Activated CD4-positive, alpha-beta T cell treated with anti-CD3 and anti-CD28 coated beads, Interleukin-2, amount 10 ng/mL, durations not matched to agents 24 days and 14 days (primary cell): ENCODE measurements at regions not wholly inside any gene's neighbourhood (a gene's known extent, or its start where the extent isn't known, plus 50 kb on each side); places are given as distances from the start of the nearest gene placed in this dataset.

ENCODE experiments used
- DNase-seq: peaks from one replicate; pipeline ENCODE4 v3.0.0; 2022
- H3K27ac Mint-ChIP-seq: one replicate; pipeline ENCODE4 v1.8.0; 2022; ENCODE audit warnings: mild to moderate bottlenecking, mixed read lengths
- H3K27me3 Mint-ChIP-seq: one replicate; pipeline ENCODE4 v1.8.0; 2022; ENCODE audit warnings: mixed read lengths
- H3K36me3 Mint-ChIP-seq: one replicate; pipeline ENCODE4 v1.8.0; 2022; ENCODE audit warnings: low read depth, mild to moderate bottlenecking, mixed read lengths
- H3K4me1 Mint-ChIP-seq: one replicate; pipeline ENCODE4 v1.8.0; 2021; ENCODE audit warnings: mixed read lengths
- H3K4me3 Mint-ChIP-seq: one replicate; pipeline ENCODE4 v1.8.0; 2022; ENCODE audit warnings: mild to moderate bottlenecking, moderate library complexity, mixed read lengths
- H3K9me3 Mint-ChIP-seq: one replicate; pipeline ENCODE4 v1.8.0; 2021; ENCODE audit warnings: mixed read lengths
- intact Hi-C: fragments of 100-400 bp; cut with micrococcal nuclease; formaldehyde crosslinking; loops from one replicate; pipeline ENCODE4 v1.15.1; 2023

GRCh38 chr17:54795046-54795445, 105.6 kb upstream of the TOM1L1 start:
- intact Hi-C loops: no loop called here
- no peak for DNase-seq
- no peak overlapping the region for H3K4me3 Mint-ChIP-seq
- peaks cover 8% of the 10 kb centered on the region for H3K9me3 Mint-ChIP-seq
- no peaks in the 10 kb centered on the region for H3K4me1 Mint-ChIP-seq
- H3K27ac Mint-ChIP-seq: no peak overlapping the region
- no peaks in the 10 kb centered on the region for H3K36me3 Mint-ChIP-seq
- no peaks in the 10 kb centered on the region for H3K27me3 Mint-ChIP-seq

GRCh38 chr17:54807331-54807730, 93.3 kb upstream of the TOM1L1 start:
- no peaks in the 10 kb centered on the region for H3K9me3 Mint-ChIP-seq
- no peaks in the 10 kb centered on the region for H3K27me3 Mint-ChIP-seq
- H3K4me3 Mint-ChIP-seq: no peak overlapping the region
- H3K36me3 Mint-ChIP-seq: no peaks in the 10 kb centered on the region
- no peak overlapping the region for H3K27ac Mint-ChIP-seq
- peak; percentile 8 for DNase-seq
- H3K4me1 Mint-ChIP-seq: no peaks in the 10 kb centered on the region
- intact Hi-C loops: no loop called here

GRCh38 chr17:54813896-54814295, 86.8 kb upstream of the TOM1L1 start:
- no peak overlapping the region for H3K27ac Mint-ChIP-seq
- H3K4me3 Mint-ChIP-seq: no peak overlapping the region
- H3K36me3 Mint-ChIP-seq: no peaks in the 10 kb centered on the region
- DNase-seq: no peak
- H3K27me3 Mint-ChIP-seq: no peaks in the 10 kb centered on the region
- H3K4me1 Mint-ChIP-seq: no peaks in the 10 kb centered on the region
- intact Hi-C loops: no loop called here
- H3K9me3 Mint-ChIP-seq: no peaks in the 10 kb centered on the region

- H3K36me3 Mint-ChIP-seq: no peaks in the 10 kb centered on the region
- no peak overlapping the region for H3K27ac Mint-ChIP-seq
- no peak overlapping the region for H3K4me3 Mint-ChIP-seq
- H3K27me3 Mint-ChIP-seq: no peaks in the 10 kb centered on the region
- H3K4me1 Mint-ChIP-seq: no peaks in the 10 kb centered on the region
- H3K9me3 Mint-ChIP-seq: no peaks in the 10 kb centered on the region
- no peak for DNase-seq
- intact Hi-C loops: no loop called here
Measured at GRCh38 chr17:54814371-54814770, 86.3 kb upstream of the TOM1L1 start.

- H3K27me3 Mint-ChIP-seq: no peaks in the 10 kb centered on the region
- H3K36me3 Mint-ChIP-seq: no peaks in the 10 kb centered on the region
- DNase-seq: no peak
- no peaks in the 10 kb centered on the region for H3K9me3 Mint-ChIP-seq
- no peak overlapping the region for H3K4me3 Mint-ChIP-seq
- intact Hi-C loops: no loop called here
- H3K27ac Mint-ChIP-seq: no peak overlapping the region
- no peaks in the 10 kb centered on the region for H3K4me1 Mint-ChIP-seq
Measured at GRCh38 chr17:54834086-54834485, 66.6 kb upstream of the TOM1L1 start.

GRCh38 chr17:54835015-54835414, 65.6 kb upstream of the TOM1L1 start:
- Mint-ChIP-seq H3K27me3 (no peaks in the 10 kb centered on the region), H3K4me3 (no peak overlapping the region), H3K36me3 (no peaks in the 10 kb centered on the region), H3K27ac (no peak overlapping the region), H3K9me3 (no peaks in the 10 kb centered on the region), H3K4me1 (no peaks in the 10 kb centered on the region)
- intact Hi-C loops: no loop called here
- no peak for DNase-seq

GRCh38 chr17:54836723-54837462, 63.8 kb upstream of the TOM1L1 start:
- DNase-seq: no peak
- Mint-ChIP-seq H3K4me1 (no peaks in the 10 kb centered on the region), H3K36me3 (no peaks in the 10 kb centered on the region), H3K27me3 (no peaks in the 10 kb centered on the region), H3K4me3 (no peak overlapping the region), H3K9me3 (no peaks in the 10 kb centered on the region), H3K27ac (no peak overlapping the region)
- intact Hi-C loops: no loop called here

GRCh38 chr17:54838651-54839421, 61.8 kb upstream of the TOM1L1 start:
- DNase-seq: no peak
- H3K27me3 Mint-ChIP-seq: no peaks in the 10 kb centered on the region
- no peaks in the 10 kb centered on the region for H3K9me3 Mint-ChIP-seq
- H3K4me3 Mint-ChIP-seq: no peak overlapping the region
- intact Hi-C loops: no loop called here
- H3K27ac Mint-ChIP-seq: no peak overlapping the region
- no peaks in the 10 kb centered on the region for H3K36me3 Mint-ChIP-seq
- no peaks in the 10 kb centered on the region for H3K4me1 Mint-ChIP-seq

- H3K27ac Mint-ChIP-seq: no peak overlapping the region
- intact Hi-C loops: no loop called here
- H3K9me3 Mint-ChIP-seq: no peaks in the 10 kb centered on the region
- H3K27me3 Mint-ChIP-seq: no peaks in the 10 kb centered on the region
- H3K4me1 Mint-ChIP-seq: no peaks in the 10 kb centered on the region
- H3K36me3 Mint-ChIP-seq: no peaks in the 10 kb centered on the region
- no peak for DNase-seq
- no peak overlapping the region for H3K4me3 Mint-ChIP-seq
Measured at GRCh38 chr17:54839447-54839846, 61.2 kb upstream of the TOM1L1 start.

- DNase-seq: no peak
- intact Hi-C loops: no loop called here
- no peaks in the 10 kb centered on the region for H3K9me3 Mint-ChIP-seq
- H3K27ac Mint-ChIP-seq: no peak overlapping the region
- H3K4me1 Mint-ChIP-seq: no peaks in the 10 kb centered on the region
- no peak overlapping the region for H3K4me3 Mint-ChIP-seq
- H3K27me3 Mint-ChIP-seq: no peaks in the 10 kb centered on the region
- H3K36me3 Mint-ChIP-seq: no peaks in the 10 kb centered on the region
Measured at GRCh38 chr17:54840885-54841591, 59.6 kb upstream of the TOM1L1 start.

GRCh38 chr17:54841656-54842055, 59.0 kb upstream of the TOM1L1 start:
- H3K27me3 Mint-ChIP-seq: no peaks in the 10 kb centered on the region
- no peaks in the 10 kb centered on the region for H3K36me3 Mint-ChIP-seq
- H3K4me1 Mint-ChIP-seq: no peaks in the 10 kb centered on the region
- no peaks in the 10 kb centered on the region for H3K9me3 Mint-ChIP-seq
- no peak for DNase-seq
- no peak overlapping the region for H3K27ac Mint-ChIP-seq
- no peak overlapping the region for H3K4me3 Mint-ChIP-seq
- intact Hi-C loops: no loop called here

GRCh38 chr17:54844233-54844632, 56.4 kb upstream of the TOM1L1 start:
- Mint-ChIP-seq H3K27me3 (no peaks in the 10 kb centered on the region), H3K27ac (no peak overlapping the region), H3K4me1 (no peaks in the 10 kb centered on the region), H3K4me3 (no peak overlapping the region), H3K9me3 (no peaks in the 10 kb centered on the region), H3K36me3 (no peaks in the 10 kb centered on the region)
- intact Hi-C loops: no loop called here
- no peak for DNase-seq

GRCh38 chr17:54848368-54848987, 52.2 kb upstream of the TOM1L1 start:
- no peak overlapping the region for H3K4me3 Mint-ChIP-seq
- H3K36me3 Mint-ChIP-seq: no peaks in the 10 kb centered on the region
- intact Hi-C loops: no loop called here
- H3K27me3 Mint-ChIP-seq: no peaks in the 10 kb centered on the region
- no peak overlapping the region for H3K27ac Mint-ChIP-seq
- no peaks in the 10 kb centered on the region for H3K4me1 Mint-ChIP-seq
- H3K9me3 Mint-ChIP-seq: no peaks in the 10 kb centered on the region
- DNase-seq: no peak

GRCh38 chr17:54849660-54850059, 51.0 kb upstream of the TOM1L1 start:
- Mint-ChIP-seq H3K27ac (no peak overlapping the region), H3K36me3 (no peaks in the 10 kb centered on the region), H3K9me3 (no peaks in the 10 kb centered on the region), H3K4me1 (no peaks in the 10 kb centered on the region), H3K27me3 (no peaks in the 10 kb centered on the region), H3K4me3 (no peak overlapping the region)
- no peak for DNase-seq
- intact Hi-C loops: no loop called here
